ENCODE measurements at regions not wholly inside any gene's neighbourhood (a gene's known extent, or its start where the extent isn't known, plus 50 kb on each side); places are given as distances from the start of the nearest gene placed in this dataset.
A peak's percentile ranks its signal among the peaks of the same experiment; 100 is the strongest.

GRCh38 chr16:85380002-85380395 lies 233.1 kb upstream of the GSE1 start:
- no peak for DNase-seq

GRCh38 chr16:85380905-85381737 lies 232.0 kb upstream of the GSE1 start:
- DNase-seq, result no peak

- peak; percentile 53 for DNase-seq
Observed at GRCh38 chr16:85381738-85382592, 231.2 kb upstream of the GSE1 start.

GRCh38 chr16:85382717-85383118 lies 230.4 kb upstream of the GSE1 start:
- no peak for DNase-seq

GRCh38 chr16:85383836-85384832 lies 229.0 kb upstream of the GSE1 start:
- no peak for DNase-seq

- DNase-seq, result no peak
Observed at GRCh38 chr16:85384833-85385462, 228.2 kb upstream of the GSE1 start.

GRCh38 chr16:85385463-85386331 lies 227.4 kb upstream of the GSE1 start:
- DNase-seq, result no peak

- DNase-seq, result no peak
Observed at GRCh38 chr16:85386467-85387170, 226.5 kb upstream of the GSE1 start.

GRCh38 chr16:85387171-85387507 lies 226.0 kb upstream of the GSE1 start:
- DNase-seq, result no peak

- DNase-seq, result no peak
Observed at GRCh38 chr16:85387731-85388295, 225.3 kb upstream of the GSE1 start.

GRCh38 chr16:85389679-85390470 lies 223.2 kb upstream of the GSE1 start:
- no peak for DNase-seq

GRCh38 chr16:85390511-85391174 lies 222.5 kb upstream of the GSE1 start:
- DNase-seq, result peak; percentile 91

- DNase-seq, result no peak
Observed at GRCh38 chr16:85391175-85391707, 221.9 kb upstream of the GSE1 start.

- DNase-seq, result no peak
Observed at GRCh38 chr16:85391769-85392583, 221.1 kb upstream of the GSE1 start.

- no peak for DNase-seq
Observed at GRCh38 chr16:85392756-85393673, 220.1 kb upstream of the GSE1 start.
